ENCODE measurements at regions not wholly inside any gene's neighbourhood (a gene's known extent, or its start where the extent isn't known, plus 50 kb on each side); places are given as distances from the start of the nearest gene placed in this dataset.

GRCh38 chr6:170156448-170157375, 134.2 kb downstream of the DLL1 start:
- no peaks in the 10 kb centered on the region for H3K36me3 Mint-ChIP-seq
- DNase-seq = no peak
- Histone ChIP-seq H3K9me3 (ENCODE audit: control insufficient read depth in 2 of 3, low read length in 3 of 3) (no peaks in the 10 kb centered on the region), H3K4me3 (ENCODE audit: low read length) (no peak overlapping the region), H3K4me1 (ENCODE audit: control insufficient read depth in 2 of 2, insufficient read depth in 2 of 2, low read length in 2 of 2) (peaks cover 0 to 7% of the 10 kb centered on the region in 2 donors), H3K36me3 (ENCODE audit: control insufficient read depth in 2 of 3, insufficient read depth in 3 of 3, low read length in 3 of 3) (no peaks in the 10 kb centered on the region), H3K27ac (ENCODE audit: low read depth, low read length) (no peak overlapping the region), H3K27me3 (ENCODE audit: control insufficient read depth in 2 of 2, insufficient read depth in 2 of 2, low read length in 2 of 2) (no peaks in the 10 kb centered on the region)
- no peak for ATAC-seq
- ChIA-PET CTCF (no interaction called here), POLR2A (no interaction called here)
- intact Hi-C loops (cut with micrococcal nuclease) = no loop called here
- no peaks in the 10 kb centered on the region for H3K9me3 Mint-ChIP-seq
- peaks cover 0 to 15% (median 4%) of the 10 kb centered on the region in 5 donors for H3K27me3 Mint-ChIP-seq
- no peak overlapping the region for H3K27ac Mint-ChIP-seq
- no peak overlapping the region for H3K4me3 Mint-ChIP-seq
- H3K4me1 Mint-ChIP-seq = peaks cover 2 to 12% (median 7%) of the 10 kb centered on the region in 7 donors

DNA sequence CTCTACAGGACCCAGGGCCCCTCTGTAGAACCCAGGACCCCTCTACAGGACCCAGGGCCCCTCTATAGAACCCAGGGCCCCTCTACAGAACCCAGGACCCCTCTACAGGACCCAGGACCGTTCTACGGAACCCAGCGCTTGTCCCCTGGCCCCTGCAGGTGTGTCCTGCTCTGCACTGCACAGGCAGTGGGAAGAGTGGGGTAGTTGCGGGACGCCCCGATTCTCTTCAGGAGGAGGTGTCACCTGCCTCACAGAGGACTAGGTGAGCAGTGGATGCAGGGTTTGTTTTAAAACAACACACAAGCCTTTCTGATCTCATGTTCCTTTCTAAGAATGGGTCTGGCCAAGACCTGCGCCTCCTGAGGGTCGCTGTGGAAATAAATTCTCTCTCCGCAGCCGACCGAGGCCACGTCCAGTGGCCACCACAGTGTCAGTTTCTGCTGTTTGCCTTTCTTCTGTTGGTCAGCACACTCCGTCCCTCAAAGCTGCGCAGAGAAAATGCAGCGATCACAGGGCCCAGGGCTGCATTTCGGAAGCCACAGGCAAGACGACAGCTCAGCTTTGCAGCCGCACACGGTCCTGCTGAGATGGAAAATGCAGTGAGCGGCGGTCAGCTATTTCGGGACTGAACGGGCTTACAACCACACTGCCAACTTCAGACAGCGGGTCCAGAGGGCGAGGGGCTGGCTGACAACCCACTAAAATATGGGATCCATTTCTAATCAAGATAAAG, 135.2 kb downstream of the DLL1 start:
- no peak for DNase-seq

DNA sequence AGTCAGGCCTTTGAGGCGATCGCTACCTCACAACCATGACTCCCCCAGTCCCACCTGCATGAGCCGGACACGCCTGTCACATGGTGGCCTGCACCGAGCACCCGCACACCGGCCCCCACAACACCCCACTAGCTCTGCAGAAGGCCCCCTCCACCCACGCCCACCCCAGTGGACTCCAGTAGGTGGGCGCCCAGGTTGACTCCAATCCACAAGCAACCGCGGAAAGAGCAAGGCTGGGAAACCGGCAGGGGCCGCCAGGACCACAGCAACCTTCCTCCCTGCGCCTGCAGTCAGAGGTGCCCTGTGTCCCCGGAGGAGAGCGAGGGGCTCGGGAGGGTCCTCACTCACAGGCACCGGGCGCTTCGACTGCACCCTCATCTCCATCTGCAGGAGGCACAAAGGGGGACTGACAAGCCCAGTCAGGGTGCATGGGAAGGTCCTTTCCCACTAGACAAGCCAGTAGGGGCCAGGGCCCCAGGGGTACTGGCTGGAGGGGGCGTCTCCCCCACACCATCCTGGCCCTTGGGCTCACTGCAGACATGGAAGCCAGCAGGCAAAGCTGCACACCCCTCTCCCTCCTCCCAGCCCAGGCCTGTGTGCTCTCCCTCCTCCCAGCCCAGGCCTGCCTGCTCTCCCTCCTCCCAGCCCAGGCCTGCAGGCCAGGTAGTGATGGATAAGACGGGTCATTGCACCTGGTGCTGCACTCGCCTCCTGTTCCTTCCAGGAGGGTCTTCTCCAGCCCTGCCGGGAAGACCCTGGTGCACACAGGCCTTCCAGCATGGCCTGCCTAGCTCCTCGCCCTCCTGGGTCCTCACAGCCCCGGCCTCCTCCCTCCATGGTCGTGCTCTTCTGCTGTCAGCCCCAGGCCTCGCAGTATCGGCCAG, 137.2 kb downstream of the DLL1 start:
- Histone ChIP-seq H3K4me1 (ENCODE audit: control insufficient read depth in 2 of 2, insufficient read depth in 2 of 2, low read length in 2 of 2) (peaks cover 3 to 12% of the 10 kb centered on the region in 2 donors), H3K36me3 (ENCODE audit: control insufficient read depth in 2 of 3, insufficient read depth in 3 of 3, low read length in 3 of 3) (no peaks in the 10 kb centered on the region), H3K9me3 (ENCODE audit: control insufficient read depth in 2 of 3, low read length in 3 of 3) (no peaks in the 10 kb centered on the region), H3K27me3 (ENCODE audit: control insufficient read depth in 2 of 2, insufficient read depth in 2 of 2, low read length in 2 of 2) (no peaks in the 10 kb centered on the region), H3K27ac (ENCODE audit: low read depth, low read length) (no peak overlapping the region), H3K4me3 (ENCODE audit: low read length) (no peak overlapping the region)
- Mint-ChIP-seq H3K27ac (no peak overlapping the region), H3K27me3 (peaks cover 0 to 22% (median 4%) of the 10 kb centered on the region in 5 donors), H3K4me1 (peaks cover 7 to 31% (median 16%) of the 10 kb centered on the region in 7 donors), H3K4me3 (no peak overlapping the region), H3K36me3 (no peaks in the 10 kb centered on the region), H3K9me3 (no peaks in the 10 kb centered on the region)
- DNase-seq (no peak), ATAC-seq (no peak)
- intact Hi-C loops (cut with micrococcal nuclease) = no loop called here
- POLR2A ChIA-PET = no interaction called here
- CTCF ChIA-PET = interaction anchor here (0.6 kb wide), 1 partner anchor 397 kb away, joined by 3 read pairs; no protein-coding TSS in a partner anchor

More for the DNA sequence above, 135.2 kb downstream of the DLL1 start:
- intact Hi-C loops (cut with micrococcal nuclease) = no loop called here
- Mint-ChIP-seq H3K4me3 (no peak overlapping the region), H3K27me3 (peaks cover 0 to 21% (median 4%) of the 10 kb centered on the region in 5 donors), H3K9me3 (no peaks in the 10 kb centered on the region), H3K36me3 (no peaks in the 10 kb centered on the region), H3K4me1 (peaks cover 2 to 15% (median 11%) of the 10 kb centered on the region in 7 donors), H3K27ac (no peak overlapping the region)
- no peak for ATAC-seq
- H3K9me3 ChIP-seq (ENCODE audit: control insufficient read depth in 2 of 3, low read length in 3 of 3) = no peaks in the 10 kb centered on the region
- POLR2A ChIA-PET = no interaction called here
- CTCF ChIA-PET = no interaction called here
- no peak overlapping the region for H3K27ac ChIP-seq (ENCODE audit: low read depth, low read length)
- peaks cover 0 to 7% of the 10 kb centered on the region in 2 donors for H3K4me1 ChIP-seq (ENCODE audit: control insufficient read depth in 2 of 2, insufficient read depth in 2 of 2, low read length in 2 of 2)
- no peak overlapping the region for H3K4me3 ChIP-seq (ENCODE audit: low read length)
- H3K36me3 ChIP-seq (ENCODE audit: control insufficient read depth in 2 of 3, insufficient read depth in 3 of 3, low read length in 3 of 3) = no peaks in the 10 kb centered on the region
- H3K27me3 ChIP-seq (ENCODE audit: control insufficient read depth in 2 of 2, insufficient read depth in 2 of 2, low read length in 2 of 2) = no peaks in the 10 kb centered on the region

- DNase-seq (no peak), ATAC-seq (no peak)
- no peaks in the 10 kb centered on the region for H3K36me3 ChIP-seq (ENCODE audit: control insufficient read depth in 2 of 3, insufficient read depth in 3 of 3, low read length in 3 of 3)
- Mint-ChIP-seq H3K4me1 (peaks cover 14 to 38% (median 23%) of the 10 kb centered on the region in 7 donors), H3K36me3 (no peaks in the 10 kb centered on the region), H3K27me3 (peaks cover 0 to 26% (median 4%) of the 10 kb centered on the region in 5 donors), H3K9me3 (no peaks in the 10 kb centered on the region), H3K27ac (no peak overlapping the region), H3K4me3 (peak overlapping the region in 1 of 10 donors; percentile 6)
- H3K4me1 ChIP-seq (ENCODE audit: control insufficient read depth in 2 of 2, insufficient read depth in 2 of 2, low read length in 2 of 2) = peaks cover 8 to 19% of the 10 kb centered on the region in 2 donors
- H3K9me3 ChIP-seq (ENCODE audit: control insufficient read depth in 2 of 3, low read length in 3 of 3) = no peaks in the 10 kb centered on the region
- no peaks in the 10 kb centered on the region for H3K27me3 ChIP-seq (ENCODE audit: control insufficient read depth in 2 of 2, insufficient read depth in 2 of 2, low read length in 2 of 2)
- intact Hi-C loops (cut with micrococcal nuclease) = no loop called here
- no peak overlapping the region for H3K27ac ChIP-seq (ENCODE audit: low read depth, low read length)
- no peak overlapping the region for H3K4me3 ChIP-seq (ENCODE audit: low read length)
- ChIA-PET POLR2A (no interaction called here), CTCF (no interaction called here)
These were observed 137.9 kb downstream of the DLL1 start for GRCh38 chr6:170152989-170153388.

DNA sequence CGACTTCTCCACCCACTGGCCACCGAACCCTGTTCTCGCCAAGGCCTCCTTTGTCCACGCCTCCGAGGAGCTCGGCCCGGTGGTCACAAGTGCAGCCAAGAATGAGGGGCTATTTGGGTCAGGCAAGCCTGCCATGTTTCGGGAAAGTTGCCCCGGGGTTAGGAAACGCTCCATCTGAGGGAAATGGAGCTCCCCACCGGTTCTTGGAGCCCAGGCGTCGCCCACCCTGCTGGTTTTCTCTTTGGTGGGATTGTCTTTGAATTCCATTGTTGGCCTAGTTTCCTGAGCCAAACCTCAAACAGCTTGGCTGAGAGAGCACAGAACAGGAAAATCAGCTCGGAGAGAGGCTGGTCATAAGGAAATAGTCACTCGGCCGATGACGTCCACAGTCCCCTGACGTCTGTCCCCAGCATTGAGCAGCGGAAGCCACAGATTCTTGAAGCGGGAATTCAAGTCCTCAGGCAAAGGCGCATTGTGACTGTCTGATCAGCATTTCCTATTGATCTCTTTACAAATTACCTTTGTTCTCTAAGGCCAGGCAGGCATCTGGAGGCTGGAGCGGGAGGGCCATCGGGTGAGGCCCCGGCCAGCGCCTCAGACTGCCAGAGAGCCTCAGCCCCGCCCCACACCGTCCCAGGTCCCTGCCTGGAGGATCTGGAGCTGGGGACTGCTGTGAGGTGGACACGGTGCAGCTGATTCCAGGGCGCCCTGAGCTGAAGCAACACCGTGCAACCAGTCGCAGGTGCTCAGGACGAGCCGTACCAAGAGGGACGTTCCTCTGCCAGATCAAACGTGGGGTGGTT, 138.6 kb downstream of the DLL1 start:
- POLR2A ChIA-PET = no interaction called here
- Histone ChIP-seq H3K4me3 (ENCODE audit: low read length) (no peak overlapping the region), H3K36me3 (ENCODE audit: control insufficient read depth in 2 of 3, insufficient read depth in 3 of 3, low read length in 3 of 3) (no peaks in the 10 kb centered on the region), H3K27ac (ENCODE audit: low read depth, low read length) (no peak overlapping the region), H3K27me3 (ENCODE audit: control insufficient read depth in 2 of 2, insufficient read depth in 2 of 2, low read length in 2 of 2) (no peaks in the 10 kb centered on the region), H3K4me1 (ENCODE audit: control insufficient read depth in 2 of 2, insufficient read depth in 2 of 2, low read length in 2 of 2) (peaks cover 14 to 25% of the 10 kb centered on the region in 2 donors), H3K9me3 (ENCODE audit: control insufficient read depth in 2 of 3, low read length in 3 of 3) (no peaks in the 10 kb centered on the region)
- H3K27me3 Mint-ChIP-seq = peaks cover 0 to 26% (median 4%) of the 10 kb centered on the region in 5 donors
- no peaks in the 10 kb centered on the region for H3K9me3 Mint-ChIP-seq
- intact Hi-C loops (cut with micrococcal nuclease) = no loop called here
- no peaks in the 10 kb centered on the region for H3K36me3 Mint-ChIP-seq
- CTCF ChIA-PET = no interaction called here
- DNase-seq (peak in 2 of 9 donors; percentile 17 to 20), ATAC-seq (peak; percentile 31)
- peaks cover 19 to 45% (median 29%) of the 10 kb centered on the region in 7 donors for H3K4me1 Mint-ChIP-seq
- peak overlapping the region in 2 of 9 donors; percentile 12 to 29 for H3K27ac Mint-ChIP-seq
- peak overlapping the region in 4 of 10 donors; percentile 29 to 56 (median 50) for H3K4me3 Mint-ChIP-seq

DNA sequence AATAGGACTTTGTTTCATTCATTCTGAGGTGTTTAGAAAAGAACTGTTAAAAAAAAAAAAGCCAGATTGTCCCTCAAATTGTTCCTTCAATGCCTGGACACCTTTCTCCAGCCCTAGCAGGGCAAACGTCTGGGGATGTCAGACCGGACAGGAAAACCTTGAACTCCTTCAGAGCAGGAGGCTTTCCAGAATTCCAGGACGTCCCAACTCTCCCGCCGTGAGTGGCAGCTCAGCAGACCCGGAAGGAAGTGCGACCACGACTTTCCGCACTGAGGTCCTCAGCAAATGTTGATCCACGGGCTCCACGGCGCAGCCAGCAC, 139.1 kb downstream of the DLL1 start:
- peaks cover 18 to 27% of the 10 kb centered on the region in 2 donors for H3K4me1 ChIP-seq (ENCODE audit: control insufficient read depth in 2 of 2, insufficient read depth in 2 of 2, low read length in 2 of 2)
- DNase-seq (no peak), ATAC-seq (no peak)
- H3K27me3 ChIP-seq (ENCODE audit: control insufficient read depth in 2 of 2, insufficient read depth in 2 of 2, low read length in 2 of 2) = no peaks in the 10 kb centered on the region
- no peaks in the 10 kb centered on the region for H3K9me3 ChIP-seq (ENCODE audit: control insufficient read depth in 2 of 3, low read length in 3 of 3)
- no peak overlapping the region for H3K4me3 ChIP-seq (ENCODE audit: low read length)
- intact Hi-C loops (cut with micrococcal nuclease) = no loop called here
- Mint-ChIP-seq H3K27me3 (peaks cover 0 to 26% (median 4%) of the 10 kb centered on the region in 5 donors), H3K4me1 (peaks cover 24 to 50% (median 35%) of the 10 kb centered on the region in 7 donors), H3K9me3 (no peaks in the 10 kb centered on the region), H3K36me3 (no peaks in the 10 kb centered on the region), H3K4me3 (peak overlapping the region in 3 of 10 donors; percentile 29 to 55 (median 45)), H3K27ac (peak overlapping the region in 1 of 9 donors; percentile 32)
- no peak overlapping the region for H3K27ac ChIP-seq (ENCODE audit: low read depth, low read length)
- ChIA-PET CTCF (no interaction called here), POLR2A (no interaction called here)
- H3K36me3 ChIP-seq (ENCODE audit: control insufficient read depth in 2 of 3, insufficient read depth in 3 of 3, low read length in 3 of 3) = no peaks in the 10 kb centered on the region

All from naive thymus-derived CD4-positive, alpha-beta T cell (primary cell).